ENCODE measurements at regions not wholly inside any gene's neighbourhood (a gene's known extent, or its start where the extent isn't known, plus 50 kb on each side); places are given as distances from the start of the nearest gene placed in this dataset.

DNA sequence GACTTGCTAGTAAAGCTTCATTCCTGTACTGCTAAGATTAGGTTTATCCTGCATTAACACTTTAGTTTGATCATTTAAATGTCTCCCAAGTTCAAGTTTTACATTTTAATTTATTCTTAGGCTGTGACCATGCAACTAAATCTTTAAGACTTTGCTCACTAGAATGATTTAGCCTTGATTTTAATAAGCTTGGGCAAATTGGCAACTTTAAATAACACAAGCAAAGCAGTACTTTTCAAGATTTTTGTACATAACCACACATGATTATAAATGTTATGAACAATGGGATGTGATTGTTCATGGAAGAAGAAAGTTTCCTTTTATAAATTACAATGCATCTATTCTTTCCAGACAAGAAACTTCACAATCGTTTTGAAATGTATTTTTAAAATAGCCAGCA, 948.0 kb upstream of the EPHA7 start:
- ChIA-PET CTCF (no interaction called here), POLR2A (no interaction called here)
- Histone ChIP-seq H3K9me3 (ENCODE audit: control insufficient read depth, insufficient read depth, low read length) (peaks cover 7% of the 10 kb centered on the region), H3K4me3 (ENCODE audit: low read depth, low read length) (no peak overlapping the region), H3K27ac (ENCODE audit: low read depth, low read length) (no peak overlapping the region), H3K27me3 (ENCODE audit: control insufficient read depth, insufficient read depth, low read length) (no peaks in the 10 kb centered on the region)
- DNase-seq (ENCODE audit: low read depth, low spot score): no peak
- TF ChIP-seq, protein P1, sequence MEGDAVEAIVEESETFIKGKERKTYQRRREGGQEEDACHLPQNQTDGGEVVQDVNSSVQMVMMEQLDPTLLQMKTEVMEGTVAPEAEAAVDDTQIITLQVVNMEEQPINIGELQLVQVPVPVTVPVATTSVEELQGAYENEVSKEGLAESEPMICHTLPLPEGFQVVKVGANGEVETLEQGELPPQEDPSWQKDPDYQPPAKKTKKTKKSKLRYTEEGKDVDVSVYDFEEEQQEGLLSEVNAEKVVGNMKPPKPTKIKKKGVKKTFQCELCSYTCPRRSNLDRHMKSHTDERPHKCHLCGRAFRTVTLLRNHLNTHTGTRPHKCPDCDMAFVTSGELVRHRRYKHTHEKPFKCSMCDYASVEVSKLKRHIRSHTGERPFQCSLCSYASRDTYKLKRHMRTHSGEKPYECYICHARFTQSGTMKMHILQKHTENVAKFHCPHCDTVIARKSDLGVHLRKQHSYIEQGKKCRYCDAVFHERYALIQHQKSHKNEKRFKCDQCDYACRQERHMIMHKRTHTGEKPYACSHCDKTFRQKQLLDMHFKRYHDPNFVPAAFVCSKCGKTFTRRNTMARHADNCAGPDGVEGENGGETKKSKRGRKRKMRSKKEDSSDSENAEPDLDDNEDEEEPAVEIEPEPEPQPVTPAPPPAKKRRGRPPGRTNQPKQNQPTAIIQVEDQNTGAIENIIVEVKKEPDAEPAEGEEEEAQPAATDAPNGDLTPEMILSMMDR (IDR thresholded peaks at IDR 0.05; ENCODE audit: low read depth, low read length): no peak

DNA sequence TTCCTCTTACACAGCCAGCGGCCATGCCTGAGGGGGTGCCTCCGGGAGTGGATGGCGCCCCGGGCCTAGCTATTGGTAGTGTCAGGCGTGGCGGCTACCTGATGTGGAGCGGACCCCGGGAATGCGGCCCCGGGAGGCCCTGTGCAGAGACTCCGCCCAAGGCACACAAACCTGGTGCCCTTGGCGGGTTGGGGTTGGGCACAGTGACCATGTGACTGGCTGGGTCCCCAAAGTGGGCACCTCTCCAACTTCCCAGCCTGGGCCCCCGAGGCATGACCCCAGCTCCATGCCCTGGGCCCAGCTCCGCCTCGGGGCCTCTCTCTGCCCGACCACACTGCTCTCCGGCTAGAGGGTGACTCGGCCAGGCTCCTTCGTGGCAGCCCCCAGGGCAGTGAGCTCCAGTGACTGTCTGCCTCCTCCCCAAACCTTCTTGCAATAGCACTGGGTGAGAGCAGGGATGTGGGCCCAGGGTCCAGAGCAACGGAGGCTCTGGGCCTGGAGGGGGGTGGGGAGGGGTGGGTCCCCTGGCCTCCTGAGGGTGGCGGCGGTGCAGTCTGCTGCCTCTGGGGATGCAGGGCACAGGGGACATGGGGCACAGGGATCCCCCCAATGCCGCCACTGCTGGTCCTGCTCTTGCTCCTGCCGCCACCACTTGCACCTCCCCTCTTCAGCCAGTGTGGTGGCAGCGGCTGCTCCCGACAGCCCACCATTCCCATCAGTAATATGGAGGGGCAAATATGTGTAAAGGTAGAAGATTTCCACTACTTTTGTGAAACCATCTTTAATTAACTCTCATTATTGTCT, 942.9 kb upstream of the EPHA7 start:
- no peak for DNase-seq (ENCODE audit: low read depth, low spot score)
- TF ChIP-seq, protein P1 (IDR thresholded peaks at IDR 0.05; ENCODE audit: low read depth, low read length): no peak
- no peaks in the 10 kb centered on the region for H3K27me3 ChIP-seq (ENCODE audit: control insufficient read depth, insufficient read depth, low read length)
- POLR2A ChIA-PET: no interaction called here
- CTCF ChIA-PET: no interaction called here
- H3K9me3 ChIP-seq (ENCODE audit: control insufficient read depth, insufficient read depth, low read length): peaks cover 29% of the 10 kb centered on the region
- no peak overlapping the region for H3K4me3 ChIP-seq (ENCODE audit: low read depth, low read length)
- no peak overlapping the region for H3K27ac ChIP-seq (ENCODE audit: low read depth, low read length)

DNA sequence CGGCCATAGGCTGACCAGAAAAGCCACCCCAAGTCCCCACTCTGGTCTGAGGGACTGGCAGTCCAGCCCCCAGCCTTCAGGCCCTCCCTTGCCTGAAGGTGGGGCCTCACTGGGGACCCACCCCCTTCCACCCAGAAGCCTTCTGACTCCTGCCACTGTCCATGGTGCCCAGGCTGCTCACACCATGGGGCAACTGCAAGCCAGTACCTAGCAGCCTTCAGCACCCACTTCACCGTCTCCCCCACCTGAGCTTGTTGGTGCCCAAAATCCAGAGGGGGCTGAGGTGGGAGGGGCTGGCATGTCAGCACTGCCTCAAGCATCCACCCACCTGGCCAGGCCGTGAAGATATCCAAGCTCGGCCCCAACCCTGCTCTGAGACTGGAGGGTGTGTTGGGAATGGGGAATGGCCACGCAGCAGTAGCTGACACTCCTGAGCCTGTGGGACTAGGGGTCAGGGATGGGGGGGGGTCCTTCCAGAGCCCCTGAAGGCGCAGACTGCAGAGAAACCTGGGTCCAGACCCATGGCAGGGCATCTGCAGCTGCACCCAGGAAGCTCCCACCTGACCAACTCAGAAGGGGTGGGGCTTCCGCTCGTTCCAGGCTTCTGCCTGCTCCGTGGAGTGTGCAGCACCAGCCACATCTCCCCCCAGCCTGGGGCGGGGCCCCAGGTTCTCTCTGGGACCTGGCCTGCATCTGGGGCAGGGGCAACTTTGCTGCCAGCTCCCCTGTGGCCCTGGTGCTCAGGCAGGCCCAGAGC, 942.1 kb upstream of the EPHA7 start:
- POLR2A ChIA-PET: no interaction called here
- CTCF ChIA-PET: no interaction called here
- TF ChIP-seq, protein P1 (IDR thresholded peaks at IDR 0.05; ENCODE audit: low read depth, low read length): no peak

DNA sequence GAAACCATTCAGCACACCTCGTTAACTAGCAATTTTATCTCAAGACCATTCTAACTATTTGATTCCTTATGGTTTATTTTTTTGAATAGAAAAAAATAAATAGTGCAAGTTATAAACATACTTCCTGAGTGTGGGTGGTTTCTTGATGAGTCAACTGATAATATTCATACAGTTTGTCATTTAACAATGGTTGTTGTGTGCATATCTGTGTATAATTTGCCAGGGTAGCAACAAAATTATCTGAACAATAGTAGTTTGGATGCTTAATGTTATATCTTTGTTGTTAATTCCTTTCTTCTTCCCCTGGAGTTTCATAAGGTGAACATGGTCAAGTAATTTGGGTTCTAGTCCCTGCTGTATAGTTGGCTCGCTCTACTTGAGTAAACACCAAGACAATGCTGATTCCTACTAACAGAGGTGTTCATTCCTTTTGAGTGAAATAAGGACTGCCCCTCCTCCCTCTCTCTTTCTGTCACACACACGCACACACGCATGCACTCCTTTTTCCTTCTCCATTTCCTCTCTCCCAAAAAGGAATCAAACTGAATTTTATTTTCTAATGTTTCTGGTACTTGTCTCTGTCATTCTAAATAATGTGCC, 938.1 kb upstream of the EPHA7 start:
- H3K27ac ChIP-seq (ENCODE audit: low read depth, low read length): no peak overlapping the region
- ChIA-PET CTCF (no interaction called here), POLR2A (no interaction called here)
- no peak for DNase-seq (ENCODE audit: low read depth, low spot score)
- H3K9me3 ChIP-seq (ENCODE audit: control insufficient read depth, insufficient read depth, low read length): peaks cover 24% of the 10 kb centered on the region
- TF ChIP-seq, protein P1 (IDR thresholded peaks at IDR 0.05; ENCODE audit: low read depth, low read length): no peak
- H3K4me3 ChIP-seq (ENCODE audit: low read depth, low read length): no peak overlapping the region
- no peaks in the 10 kb centered on the region for H3K27me3 ChIP-seq (ENCODE audit: control insufficient read depth, insufficient read depth, low read length)

More for the DNA sequence above, 942.1 kb upstream of the EPHA7 start:
- no peak for DNase-seq (ENCODE audit: low read depth, low spot score)
- peaks cover 29% of the 10 kb centered on the region for H3K9me3 ChIP-seq (ENCODE audit: control insufficient read depth, insufficient read depth, low read length)
- no peaks in the 10 kb centered on the region for H3K27me3 ChIP-seq (ENCODE audit: control insufficient read depth, insufficient read depth, low read length)
- no peak overlapping the region for H3K27ac ChIP-seq (ENCODE audit: low read depth, low read length)
- no peak overlapping the region for H3K4me3 ChIP-seq (ENCODE audit: low read depth, low read length)

DNA sequence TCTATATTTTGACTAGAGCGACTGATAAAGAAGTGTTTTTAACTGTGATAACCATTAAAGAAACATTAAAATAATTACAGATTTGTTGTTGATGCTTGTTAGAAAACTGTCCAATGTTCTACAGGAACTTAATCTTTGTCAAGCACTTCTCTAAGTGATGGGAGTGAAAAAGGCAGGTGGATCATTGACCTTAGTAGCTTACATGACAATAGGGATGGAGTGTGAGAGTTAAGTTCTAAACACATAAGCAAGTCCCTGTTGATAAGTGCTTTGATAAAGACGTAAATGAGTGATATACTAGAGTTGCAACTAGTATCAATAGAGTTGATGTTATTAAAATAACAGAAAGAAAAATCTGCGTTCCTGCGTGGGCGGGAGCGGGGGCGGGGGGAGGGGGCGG, 931.5 kb upstream of the EPHA7 start:
- ChIA-PET CTCF (no interaction called here), POLR2A (no interaction called here)
- no peak for DNase-seq (ENCODE audit: low read depth, low spot score)
- TF ChIP-seq, protein P1 (IDR thresholded peaks at IDR 0.05; ENCODE audit: low read depth, low read length): no peak
- Histone ChIP-seq H3K27ac (ENCODE audit: low read depth, low read length) (no peak overlapping the region), H3K9me3 (ENCODE audit: control insufficient read depth, insufficient read depth, low read length) (no peaks in the 10 kb centered on the region; the same call in 1 of the 2 replicates), H3K4me3 (ENCODE audit: low read depth, low read length) (no peak overlapping the region), H3K27me3 (ENCODE audit: control insufficient read depth, insufficient read depth, low read length) (no peaks in the 10 kb centered on the region)
